WI38 (cell line): ENCODE measurements at regions not wholly inside any gene's neighbourhood (a gene's known extent, or its start where the extent isn't known, plus 50 kb on each side); places are given as distances from the start of the nearest gene placed in this dataset.

ENCODE experiments used
- H3K4me3 ChIP-seq: 2 replicates; pipeline ENCODE4 v1.5.1; 2011; ENCODE audit warnings: low read depth, mild to moderate bottlenecking, control low read depth, low read length
- CTCF ChIP-seq: IDR thresholded peaks from 2 replicates; pipeline ENCODE4 v1.5.1; 2012; ENCODE audit warnings: low read depth, mild to moderate bottlenecking, control low read depth, low read length

GRCh38 chr13:76499891-76500290, 386.3 kb downstream of the KCTD12 start:
- H3K4me3 ChIP-seq: no peak overlapping the region
- no peak for TF ChIP-seq CTCF

- no peak overlapping the region for H3K4me3 ChIP-seq
- no peak for TF ChIP-seq CTCF
Measured at GRCh38 chr13:76489274-76489673, 396.9 kb downstream of the KCTD12 start.

- H3K4me3 ChIP-seq: no peak overlapping the region
- no peak for TF ChIP-seq CTCF
Measured at GRCh38 chr13:76481738-76482137, 404.5 kb downstream of the KCTD12 start.

- no peak for TF ChIP-seq CTCF
Measured at GRCh38 chr13:76474966-76475365, 411.2 kb downstream of the KCTD12 start.

GRCh38 chr13:76474356-76474755, 411.8 kb downstream of the KCTD12 start:
- H3K4me3 ChIP-seq: no peak overlapping the region
- TF ChIP-seq CTCF: no peak

More at GRCh38 chr13:76474966-76475365, 411.2 kb downstream of the KCTD12 start:
- H3K4me3 ChIP-seq: no peak overlapping the region

GRCh38 chr13:76473552-76474134, 412.6 kb downstream of the KCTD12 start:
- peak; percentile 65 for TF ChIP-seq CTCF
- no peak overlapping the region for H3K4me3 ChIP-seq

GRCh38 chr13:76472916-76473315, 413.3 kb downstream of the KCTD12 start:
- no peak overlapping the region for H3K4me3 ChIP-seq
- no peak for TF ChIP-seq CTCF
